AG09319 (cell line): ENCODE measurements at regions not wholly inside any gene's neighbourhood (a gene's known extent, or its start where the extent isn't known, plus 50 kb on each side); places are given as distances from the start of the nearest gene placed in this dataset.

Experiments
- DNase-seq: peaks from one replicate; pipeline ENCODE4 v3.0.0-alpha.2; 2010; ENCODE audit warnings: low read depth; ENCODE audit errors: extremely low read depth
- CTCF ChIP-seq: IDR thresholded peaks from 2 replicates; pipeline ENCODE4 v1.5.1; 2011; ENCODE audit warnings: low read depth, mild to moderate bottlenecking, inconsistent platforms, low read length, moderate library complexity

DNA sequence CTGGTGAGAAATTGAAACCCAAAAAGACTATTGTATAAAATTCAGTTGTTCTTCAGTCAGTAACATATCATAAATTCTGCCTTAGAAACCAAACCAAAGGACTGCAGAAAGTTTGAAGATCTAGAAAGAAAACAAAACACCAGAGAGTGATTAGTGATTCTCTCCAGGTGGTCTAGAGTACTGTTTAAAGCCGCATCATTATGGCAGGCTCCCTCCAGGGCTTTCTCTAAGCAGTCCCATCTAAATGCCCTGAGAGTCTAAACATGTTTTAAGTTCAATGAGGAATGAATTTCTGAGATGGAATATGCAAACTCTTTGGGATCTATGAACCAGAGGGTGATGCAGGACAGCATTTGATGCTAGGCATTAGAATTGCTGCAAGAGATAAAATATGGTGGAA lies 100.9 kb upstream of the ST6GALNAC5 start:
- no peak for DNase-seq
- no peak for TF ChIP-seq CTCF

GRCh38 chr1:76769911-76770310 lies 97.4 kb upstream of the ST6GALNAC5 start:
- DNase-seq = no peak
- no peak for TF ChIP-seq CTCF

GRCh38 chr1:76770979-76771378 lies 96.3 kb upstream of the ST6GALNAC5 start:
- DNase-seq = no peak

GRCh38 chr1:76781447-76781846 lies 85.8 kb upstream of the ST6GALNAC5 start:
- TF ChIP-seq CTCF = no peak
- no peak for DNase-seq

More at GRCh38 chr1:76770979-76771378, 96.3 kb upstream of the ST6GALNAC5 start:
- TF ChIP-seq CTCF = no peak

- TF ChIP-seq CTCF = no peak
- peak; percentile 24 for DNase-seq
Observed at GRCh38 chr1:76782809-76783208, 84.5 kb upstream of the ST6GALNAC5 start.

DNA sequence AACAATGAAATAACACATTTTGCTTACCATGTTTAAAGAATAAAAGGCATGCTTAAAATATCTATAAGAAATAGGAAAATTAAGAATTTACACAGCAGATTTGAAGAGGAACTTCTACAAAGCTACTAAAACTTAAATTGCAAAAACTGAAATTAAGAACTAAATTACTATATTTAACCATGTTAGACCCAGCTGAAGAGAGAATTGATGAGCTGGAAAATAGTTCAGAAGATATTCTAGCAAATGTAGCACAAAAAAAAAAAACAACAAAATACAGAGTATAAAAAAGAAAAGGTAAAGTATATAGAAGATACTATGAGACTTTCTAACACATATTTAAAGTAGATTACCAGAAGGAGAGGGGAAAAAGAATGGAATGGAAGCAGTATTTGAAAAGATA lies 82.8 kb upstream of the ST6GALNAC5 start:
- no peak for DNase-seq
- no peak for TF ChIP-seq CTCF

- TF ChIP-seq CTCF = no peak
- DNase-seq = no peak
Observed at GRCh38 chr1:76786222-76786621, 81.1 kb upstream of the ST6GALNAC5 start.
